Activated CD4-positive, alpha-beta T cell treated with anti-CD3 and anti-CD28 coated beads, Interleukin-2, amount 10 ng/mL, durations not matched to agents 7 days and 5 days (primary cell): ENCODE measurements at regions not wholly inside any gene's neighbourhood (a gene's known extent, or its start where the extent isn't known, plus 50 kb on each side); places are given as distances from the start of the nearest gene placed in this dataset.
"Not testable (repeated sequence)": the region's sequence is repeated elsewhere in the genome, so short reads cannot be mapped to it uniquely, and the experiment has no call there.

Experiments
- CTCF ChIA-PET: fragments of 350-600 bp; sonication (Branson Sonifier 250); formaldehyde crosslinking; loops from one replicate; lab custom pipeline; 2021; ENCODE audit warnings: antibody characterized with exemption; lab: Charles Lee
- POLR2A ChIA-PET: fragments of 350-600 bp; sonication (Branson Sonifier 250); formaldehyde crosslinking; loops from one replicate; lab custom pipeline; 2021; ENCODE audit warnings: antibody characterized with exemption; lab: Charles Lee
- DNase-seq: peaks from one replicate; pipeline ENCODE4 v3.0.0-alpha.2; 2020
- H3K27ac Mint-ChIP-seq: one replicate; pipeline ENCODE4 v1.8.0; 2021; ENCODE audit warnings: mild to moderate bottlenecking, moderate library complexity, mixed read lengths
- H3K27me3 Mint-ChIP-seq: one replicate; pipeline ENCODE4 v1.8.0; 2021; ENCODE audit warnings: mixed read lengths
- H3K36me3 Mint-ChIP-seq: one replicate; pipeline ENCODE4 v1.8.0; 2021; ENCODE audit warnings: low read depth, mixed read lengths
- H3K4me1 Mint-ChIP-seq: one replicate; pipeline ENCODE4 v1.8.0; 2021; ENCODE audit warnings: mixed read lengths
- H3K4me3 Mint-ChIP-seq: one replicate; pipeline ENCODE4 v1.8.0; 2021; ENCODE audit warnings: mild to moderate bottlenecking, moderate library complexity, mixed read lengths
- H3K9me3 Mint-ChIP-seq: one replicate; pipeline ENCODE4 v1.8.0; 2021; ENCODE audit warnings: mixed read lengths

DNA sequence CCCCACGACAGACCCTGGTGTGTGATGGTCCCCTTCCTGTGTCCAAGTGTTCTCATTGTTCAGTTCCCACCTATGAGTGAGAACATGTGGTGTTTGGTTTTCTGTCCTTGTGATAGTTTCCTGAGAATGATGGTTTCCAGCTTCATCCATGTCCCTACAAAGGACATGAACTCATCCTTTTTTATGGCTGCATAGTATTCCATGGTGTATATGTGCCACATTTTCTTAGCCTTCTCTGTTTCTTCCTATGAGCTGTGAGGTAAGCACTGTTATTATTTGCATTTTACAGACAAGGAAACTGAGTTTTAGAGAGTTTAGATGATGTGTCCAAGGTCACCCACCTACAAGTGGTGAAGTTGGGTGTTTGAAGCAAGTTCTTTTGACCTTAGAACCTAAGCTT, 51.1 kb upstream of the BNC1 start:
- CTCF ChIA-PET = interaction anchor here (0.6 kb wide), 1 partner anchor 237 kb away, joined by 4 read pairs; no protein-coding TSS in a partner anchor
- H3K4me3 Mint-ChIP-seq, DNase-seq, H3K4me1 Mint-ChIP-seq, H3K36me3 Mint-ChIP-seq, POLR2A ChIA-PET, H3K27me3 Mint-ChIP-seq, H3K27ac Mint-ChIP-seq, H3K9me3 Mint-ChIP-seq: not testable (repeated sequence)

DNA sequence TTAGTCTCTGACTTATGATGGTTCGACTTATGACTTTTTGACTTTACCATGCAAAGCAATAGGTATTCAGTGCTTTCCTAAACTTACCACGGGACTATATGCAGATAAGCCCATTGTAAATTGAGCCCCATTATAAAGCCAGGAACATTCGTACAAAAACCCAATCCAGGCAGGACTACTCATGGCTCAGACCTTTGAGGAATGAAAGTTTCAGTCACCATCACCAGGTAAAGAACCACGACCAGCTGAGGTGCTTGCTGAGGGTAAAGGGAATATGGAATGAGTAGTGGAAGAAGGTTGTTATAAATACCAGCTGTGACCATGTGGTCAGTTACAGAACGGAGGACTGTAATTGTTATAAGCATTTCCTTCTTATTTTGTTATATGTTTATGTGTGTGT, 54.9 kb upstream of the BNC1 start:
- H3K36me3 Mint-ChIP-seq = no peaks in the 10 kb centered on the region
- ChIA-PET POLR2A (no interaction called here), CTCF (no interaction called here)
- no peaks in the 10 kb centered on the region for H3K9me3 Mint-ChIP-seq
- peaks cover 4% of the 10 kb centered on the region for H3K27me3 Mint-ChIP-seq
- H3K4me3 Mint-ChIP-seq = no peak overlapping the region
- no peak overlapping the region for H3K27ac Mint-ChIP-seq
- no peaks in the 10 kb centered on the region for H3K4me1 Mint-ChIP-seq
- no peak for DNase-seq

DNA sequence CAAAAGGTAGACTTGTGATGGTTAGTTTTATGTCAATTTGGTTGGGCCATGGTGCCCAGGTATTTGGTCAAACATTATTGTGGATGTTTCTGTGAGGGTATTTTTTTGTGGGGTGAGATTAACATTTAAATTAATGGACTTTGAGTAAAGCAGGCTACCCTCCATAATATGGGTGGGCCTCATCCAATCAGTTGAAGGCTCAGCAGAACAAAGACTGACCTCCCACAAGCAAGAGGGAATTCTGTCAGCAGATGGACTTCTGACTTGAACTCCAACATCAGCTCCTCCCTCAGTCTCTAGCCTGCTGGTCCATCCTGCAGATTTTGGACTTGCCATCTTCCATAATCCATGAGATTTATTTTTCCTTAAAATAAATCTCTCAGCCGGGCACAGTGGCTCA, 55.6 kb upstream of the BNC1 start:
- Mint-ChIP-seq H3K36me3 (no peaks in the 10 kb centered on the region), H3K4me3 (no peak overlapping the region), H3K9me3 (no peaks in the 10 kb centered on the region), H3K4me1 (no peaks in the 10 kb centered on the region), H3K27me3 (peaks cover 4% of the 10 kb centered on the region), H3K27ac (no peak overlapping the region)
- DNase-seq = no peak
- CTCF ChIA-PET = no interaction called here
- POLR2A ChIA-PET = no interaction called here

DNA sequence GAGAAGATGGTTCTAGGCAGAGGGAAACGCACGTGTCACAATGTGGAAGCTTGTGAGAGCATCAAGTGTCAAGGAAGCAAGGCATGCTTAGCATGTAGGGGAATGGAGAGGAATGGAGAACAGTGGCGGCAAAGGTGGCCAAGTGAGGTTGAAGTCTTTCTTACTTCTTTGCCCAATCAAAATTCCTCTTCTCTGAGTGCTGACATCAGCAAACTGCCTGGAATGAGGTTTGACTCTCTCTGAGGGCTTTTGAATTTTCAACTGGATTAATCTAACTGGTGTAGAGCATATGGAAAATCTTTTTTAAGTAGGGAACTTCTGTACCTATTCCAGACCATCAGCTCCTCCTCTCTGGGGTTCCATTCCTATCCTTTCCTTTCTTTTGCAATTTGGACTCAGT, 61.9 kb upstream of the BNC1 start:
- no peak for DNase-seq
- Mint-ChIP-seq H3K4me1 (no peaks in the 10 kb centered on the region), H3K9me3 (no peaks in the 10 kb centered on the region), H3K27me3 (peaks cover 7% of the 10 kb centered on the region), H3K4me3 (no peak overlapping the region), H3K36me3 (no peaks in the 10 kb centered on the region), H3K27ac (no peak overlapping the region)
- CTCF ChIA-PET = interaction anchor here (0.6 kb wide), 1 partner anchor 135 kb away, joined by 3 read pairs; no protein-coding TSS in a partner anchor
- POLR2A ChIA-PET = no interaction called here

DNA sequence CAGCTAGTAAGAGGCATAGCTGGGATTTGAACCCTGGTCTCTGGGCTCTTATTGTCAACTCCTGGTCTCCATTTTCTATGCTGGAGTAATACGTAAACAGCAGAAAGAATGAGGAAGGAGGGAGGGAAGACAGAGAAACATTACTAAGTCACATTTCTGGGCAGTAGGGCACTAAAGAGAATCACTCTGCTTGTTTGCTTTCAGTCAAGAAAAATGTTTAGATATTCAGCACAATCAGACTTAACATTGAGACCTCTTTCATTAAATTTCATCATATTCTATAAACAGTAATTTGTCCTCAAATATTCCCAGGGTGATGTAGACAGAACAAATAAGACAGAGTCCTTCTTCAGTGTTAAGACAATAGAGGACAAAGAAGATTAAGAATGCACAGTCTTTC, 67.7 kb upstream of the BNC1 start:
- no peaks in the 10 kb centered on the region for H3K36me3 Mint-ChIP-seq
- H3K9me3 Mint-ChIP-seq = no peaks in the 10 kb centered on the region
- H3K4me3 Mint-ChIP-seq = no peak overlapping the region
- H3K27me3 Mint-ChIP-seq = peaks cover 5% of the 10 kb centered on the region
- DNase-seq = no peak
- H3K27ac Mint-ChIP-seq = no peak overlapping the region
- H3K4me1 Mint-ChIP-seq = no peaks in the 10 kb centered on the region
- ChIA-PET CTCF (no interaction called here), POLR2A (no interaction called here)

DNA sequence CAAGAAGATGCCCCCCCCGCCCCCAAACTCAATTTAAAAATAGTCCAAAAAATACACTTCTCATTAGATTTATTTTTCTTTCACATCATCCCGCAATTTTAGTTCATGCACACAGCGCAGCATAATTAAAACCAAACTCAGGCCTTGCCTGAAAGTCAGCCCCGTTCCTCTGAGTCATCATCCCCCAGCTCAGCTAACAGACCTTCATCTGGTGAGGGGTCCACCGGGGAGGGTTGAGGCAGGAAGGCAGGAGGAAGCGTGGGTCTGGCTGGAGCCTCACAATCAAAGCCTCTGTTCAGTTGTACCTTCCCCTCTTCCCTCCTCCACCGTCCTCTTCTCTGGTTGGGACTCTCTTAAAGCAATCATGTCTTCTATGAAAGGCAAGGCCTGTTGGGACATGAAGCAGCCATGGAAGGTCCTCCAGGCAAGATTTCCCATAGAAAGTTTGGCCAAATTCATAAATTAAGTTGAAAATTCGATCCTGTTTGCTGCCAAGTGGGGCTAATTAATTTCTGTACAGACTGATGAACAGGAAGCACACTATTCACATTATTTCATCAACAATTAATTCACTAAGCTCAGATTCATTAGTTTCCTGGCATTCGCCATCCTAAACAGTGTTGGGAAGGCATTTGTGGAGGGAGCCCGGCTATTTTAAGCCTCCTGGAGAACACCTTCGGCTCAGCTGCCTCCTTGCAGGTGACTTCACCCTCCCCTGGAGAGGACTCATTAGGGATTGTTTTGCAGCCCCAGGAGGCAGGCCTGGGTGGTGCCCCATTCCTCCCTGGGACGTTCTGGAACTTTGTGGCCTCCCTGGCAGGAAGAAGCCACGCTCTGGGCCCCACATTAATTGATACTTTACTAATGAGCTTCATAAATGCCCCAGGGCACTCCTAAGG, 72.3 kb upstream of the BNC1 start:
- no peaks in the 10 kb centered on the region for H3K9me3 Mint-ChIP-seq
- no peak overlapping the region for H3K27ac Mint-ChIP-seq
- POLR2A ChIA-PET = no interaction called here
- H3K36me3 Mint-ChIP-seq = no peaks in the 10 kb centered on the region
- peaks cover 3% of the 10 kb centered on the region for H3K27me3 Mint-ChIP-seq
- DNase-seq = no peak
- no peaks in the 10 kb centered on the region for H3K4me1 Mint-ChIP-seq
- CTCF ChIA-PET = no interaction called here
- H3K4me3 Mint-ChIP-seq = no peak overlapping the region

DNA sequence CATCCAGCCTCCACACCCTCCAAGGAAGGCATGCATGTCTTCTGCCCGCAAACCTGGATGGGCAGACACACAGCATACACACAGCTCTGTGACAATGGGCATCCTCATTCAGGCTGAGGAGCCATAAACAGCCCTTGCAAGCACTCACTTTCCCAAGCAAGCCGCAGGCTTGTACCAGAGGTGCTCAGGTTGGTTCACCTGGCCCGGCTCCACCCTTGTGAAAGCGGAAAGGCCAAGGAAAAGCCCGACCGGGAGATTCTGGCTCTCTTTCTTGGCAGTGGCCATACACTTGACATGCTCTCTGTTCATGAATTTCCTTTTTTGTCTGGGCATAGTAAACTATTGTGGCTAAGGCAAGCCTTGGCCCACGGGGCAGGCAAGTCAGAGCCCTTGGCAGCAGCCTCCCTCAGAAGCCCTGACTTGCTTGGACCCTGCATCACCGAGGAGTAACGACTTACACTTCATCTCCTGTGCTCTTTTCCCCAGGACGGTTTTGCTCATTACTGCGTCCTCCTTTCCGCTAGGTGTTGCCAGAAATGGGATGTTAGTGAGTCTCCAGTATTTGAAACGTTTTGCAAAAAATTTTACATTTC, 74.6 kb upstream of the BNC1 start:
- no peaks in the 10 kb centered on the region for H3K36me3 Mint-ChIP-seq
- H3K27me3 Mint-ChIP-seq = peaks cover 20% of the 10 kb centered on the region
- ChIA-PET CTCF (no interaction called here), POLR2A (no interaction called here)
- H3K9me3 Mint-ChIP-seq = no peaks in the 10 kb centered on the region
- DNase-seq = no peak
- no peak overlapping the region for H3K4me3 Mint-ChIP-seq
- H3K4me1 Mint-ChIP-seq = no peaks in the 10 kb centered on the region
- H3K27ac Mint-ChIP-seq = no peak overlapping the region

DNA sequence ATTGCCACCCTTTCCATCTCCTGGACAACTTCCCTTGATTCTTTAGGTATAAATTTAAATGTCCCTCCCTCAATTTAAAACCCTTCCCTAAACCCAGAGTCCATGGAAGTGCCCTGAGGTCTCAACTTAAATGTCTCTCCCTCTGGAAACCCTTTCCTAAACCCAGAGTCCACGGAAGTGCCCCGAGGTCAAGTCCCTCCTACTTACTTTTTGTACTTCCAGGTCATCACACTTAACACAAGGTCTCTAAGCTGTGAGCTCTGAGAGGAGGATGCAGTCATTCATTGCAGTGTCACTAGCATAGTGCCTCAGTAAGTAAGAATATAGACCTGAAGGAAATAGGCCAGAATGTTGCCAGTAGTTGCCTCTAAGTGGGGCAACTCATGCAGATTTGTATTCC, 78.2 kb upstream of the BNC1 start:
- ChIA-PET POLR2A (no interaction called here), CTCF (interaction anchor here (0.6 to 0.7 kb wide), 2 partner anchors 33 to 426 kb away, joined by 3 read pairs; no protein-coding TSS in a partner anchor)
- DNase-seq = no peak
- no peaks in the 10 kb centered on the region for H3K9me3 Mint-ChIP-seq
- H3K4me3 Mint-ChIP-seq = no peak overlapping the region
- peaks cover 49% of the 10 kb centered on the region for H3K27me3 Mint-ChIP-seq
- H3K36me3 Mint-ChIP-seq = no peaks in the 10 kb centered on the region
- no peak overlapping the region for H3K27ac Mint-ChIP-seq
- peaks cover 8% of the 10 kb centered on the region for H3K4me1 Mint-ChIP-seq

DNA sequence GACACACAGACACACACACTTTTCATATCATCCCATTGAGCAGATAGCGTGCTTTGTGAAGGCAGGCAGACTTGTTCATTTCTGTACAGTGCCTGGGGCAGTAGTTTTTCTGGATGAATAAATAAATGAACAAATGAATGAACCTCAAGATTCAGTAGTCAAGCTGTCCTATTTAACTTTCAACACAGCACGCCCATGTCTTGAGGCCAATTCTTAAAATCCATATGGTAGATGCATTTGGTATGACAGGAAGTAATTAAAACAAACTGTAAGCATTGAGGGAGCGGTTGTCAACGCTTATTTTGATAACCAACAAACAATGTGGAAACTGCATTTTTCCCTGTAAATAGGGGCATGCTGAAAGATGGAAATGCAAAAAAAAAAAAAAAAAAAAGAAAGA, 80.0 kb upstream of the BNC1 start:
- peaks cover 8% of the 10 kb centered on the region for H3K4me1 Mint-ChIP-seq
- H3K4me3 Mint-ChIP-seq = no peak overlapping the region
- ChIA-PET CTCF (no interaction called here), POLR2A (no interaction called here)
- DNase-seq = no peak
- peaks cover 55% of the 10 kb centered on the region for H3K27me3 Mint-ChIP-seq
- no peaks in the 10 kb centered on the region for H3K36me3 Mint-ChIP-seq
- no peaks in the 10 kb centered on the region for H3K9me3 Mint-ChIP-seq
- H3K27ac Mint-ChIP-seq = no peak overlapping the region

DNA sequence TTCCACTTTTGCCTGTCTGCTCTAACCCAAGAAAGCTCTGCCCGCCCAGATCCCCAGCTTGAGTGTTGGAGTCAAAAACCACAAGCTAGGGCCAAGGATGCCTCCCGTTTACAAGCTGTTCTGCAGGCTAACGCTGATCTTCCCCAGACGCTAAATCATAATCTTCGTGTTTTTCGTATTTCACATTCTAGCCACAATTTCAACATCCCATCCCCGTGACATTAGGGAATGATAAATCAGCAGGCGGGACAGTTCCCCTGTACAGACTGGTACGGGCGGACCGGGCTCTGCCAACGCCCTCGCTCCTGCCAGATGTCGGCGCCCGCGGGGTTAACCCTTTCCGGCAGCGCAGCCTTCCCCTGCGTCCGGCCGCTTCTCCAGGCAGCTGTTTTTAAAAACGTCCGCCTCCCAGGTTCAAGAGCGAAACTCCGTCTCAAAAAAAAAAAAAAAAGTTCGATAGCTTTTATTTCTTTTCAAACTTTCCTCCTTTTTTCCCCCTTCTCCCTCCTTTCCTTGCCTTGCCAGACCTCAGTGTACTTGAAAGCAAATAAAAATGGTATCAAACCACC, 81.0 kb upstream of the BNC1 start:
- DNase-seq = peak; percentile 24
- CTCF ChIA-PET = no interaction called here
- H3K27me3 Mint-ChIP-seq = peaks cover 60% of the 10 kb centered on the region
- peak overlapping the region; percentile 0 for H3K4me3 Mint-ChIP-seq
- no peak overlapping the region for H3K27ac Mint-ChIP-seq
- H3K9me3 Mint-ChIP-seq = no peaks in the 10 kb centered on the region
- peaks cover 8% of the 10 kb centered on the region for H3K4me1 Mint-ChIP-seq
- POLR2A ChIA-PET = no interaction called here
- no peaks in the 10 kb centered on the region for H3K36me3 Mint-ChIP-seq

DNA sequence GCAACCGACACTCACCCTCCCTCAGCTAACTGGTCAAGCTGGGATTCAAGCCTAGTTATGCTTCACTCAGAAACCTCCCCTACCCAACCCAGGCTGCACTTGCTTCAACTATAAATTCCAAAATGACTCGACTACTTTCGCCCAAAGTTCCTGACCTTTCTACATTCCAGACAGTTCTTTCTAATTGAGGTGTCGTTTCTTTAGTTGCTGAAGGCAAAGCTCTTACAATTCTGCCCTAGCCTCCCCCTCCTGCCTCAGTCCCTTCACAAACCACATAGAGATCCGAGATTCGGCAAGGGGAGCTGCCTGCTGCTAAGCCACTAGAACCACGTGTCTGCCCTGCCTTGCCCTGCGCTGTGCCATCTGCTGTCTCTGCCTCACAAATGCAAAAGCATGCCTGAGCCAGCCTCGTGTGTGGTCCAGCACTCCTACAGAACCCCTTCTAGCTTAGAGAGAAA, 74.7 kb upstream of the SH3GL3 start:
- Mint-ChIP-seq H3K27me3 (peaks cover 50% of the 10 kb centered on the region), H3K9me3 (no peaks in the 10 kb centered on the region), H3K36me3 (no peaks in the 10 kb centered on the region), H3K4me1 (no peaks in the 10 kb centered on the region), H3K27ac (no peak overlapping the region), H3K4me3 (no peak overlapping the region)
- POLR2A ChIA-PET = no interaction called here
- DNase-seq = no peak
- CTCF ChIA-PET = no interaction called here

DNA sequence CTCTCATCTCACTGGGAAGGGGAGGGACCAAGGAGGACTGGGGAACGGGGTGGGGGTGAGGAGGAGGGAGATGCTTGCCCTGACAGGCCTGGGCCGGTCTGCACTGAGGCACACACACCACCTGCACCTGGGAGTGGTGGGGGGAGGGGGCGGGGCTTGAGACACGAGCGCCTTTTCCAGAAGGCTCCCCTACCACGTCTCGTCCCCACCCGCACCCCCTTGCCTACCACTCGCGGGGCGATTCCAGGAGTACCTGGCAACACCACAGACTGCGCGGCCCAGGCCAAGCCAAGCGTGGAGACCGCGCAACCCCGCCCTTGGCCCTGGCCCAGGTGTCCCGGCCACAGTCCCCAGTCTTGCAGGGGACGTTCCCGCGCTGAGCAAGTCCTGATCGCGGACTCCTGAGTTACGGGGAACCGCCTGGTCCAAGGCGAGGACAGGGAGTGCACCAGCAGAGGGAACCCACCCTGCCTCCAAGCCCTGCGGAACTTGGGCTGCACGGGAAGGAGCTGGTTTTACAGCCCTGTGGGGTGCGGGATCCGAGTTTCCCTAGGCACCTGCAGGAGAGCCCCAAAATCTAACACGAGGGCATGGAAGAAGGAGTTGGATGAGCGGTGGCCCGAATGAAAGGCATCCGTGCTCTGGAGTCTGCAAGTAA, 68.1 kb upstream of the SH3GL3 start:
- H3K27ac Mint-ChIP-seq = no peak overlapping the region
- DNase-seq = no peak
- POLR2A ChIA-PET = no interaction called here
- CTCF ChIA-PET = no interaction called here
- peaks cover 5% of the 10 kb centered on the region for H3K4me1 Mint-ChIP-seq
- H3K36me3 Mint-ChIP-seq = no peaks in the 10 kb centered on the region
- H3K9me3 Mint-ChIP-seq = no peaks in the 10 kb centered on the region
- H3K4me3 Mint-ChIP-seq = no peak overlapping the region
- peaks cover 44% of the 10 kb centered on the region for H3K27me3 Mint-ChIP-seq

DNA sequence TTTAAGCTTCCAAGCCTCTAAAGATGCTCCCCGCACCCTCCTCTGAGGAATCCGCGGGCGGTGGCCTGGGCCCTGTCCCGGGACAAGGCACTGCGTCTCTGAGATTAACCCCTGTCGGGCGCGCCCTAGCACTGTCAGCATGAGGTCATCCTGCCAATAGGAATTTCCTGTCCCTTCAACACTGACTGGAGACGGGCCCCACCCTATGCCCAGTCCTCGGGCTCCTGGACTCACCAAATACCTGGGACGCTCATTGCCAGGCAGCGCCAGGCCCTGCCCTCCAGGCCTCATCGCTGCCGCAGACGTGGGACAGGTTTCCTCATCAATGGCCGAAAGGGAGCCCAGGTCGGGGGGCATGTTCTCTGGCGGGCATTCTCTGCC, 67.6 kb upstream of the SH3GL3 start:
- ChIA-PET CTCF (no interaction called here), POLR2A (no interaction called here)
- Mint-ChIP-seq H3K27ac (no peak overlapping the region), H3K27me3 (peaks cover 39% of the 10 kb centered on the region), H3K4me1 (peaks cover 5% of the 10 kb centered on the region), H3K4me3 (no peak overlapping the region), H3K9me3 (no peaks in the 10 kb centered on the region), H3K36me3 (no peaks in the 10 kb centered on the region)
- no peak for DNase-seq
